GM19043 (cell line): ENCODE measurements at regions not wholly inside any gene's neighbourhood (a gene's known extent, or its start where the extent isn't known, plus 50 kb on each side); places are given as distances from the start of the nearest gene placed in this dataset.

Experiments used
- ATAC-seq: cut with Tn5 transposase; IDR thresholded peaks from one replicate; pipeline ENCODE4 v1.9.1; 2021; ENCODE audit warnings: low read depth; ENCODE audit not compliant: unreplicated experiment

DNA sequence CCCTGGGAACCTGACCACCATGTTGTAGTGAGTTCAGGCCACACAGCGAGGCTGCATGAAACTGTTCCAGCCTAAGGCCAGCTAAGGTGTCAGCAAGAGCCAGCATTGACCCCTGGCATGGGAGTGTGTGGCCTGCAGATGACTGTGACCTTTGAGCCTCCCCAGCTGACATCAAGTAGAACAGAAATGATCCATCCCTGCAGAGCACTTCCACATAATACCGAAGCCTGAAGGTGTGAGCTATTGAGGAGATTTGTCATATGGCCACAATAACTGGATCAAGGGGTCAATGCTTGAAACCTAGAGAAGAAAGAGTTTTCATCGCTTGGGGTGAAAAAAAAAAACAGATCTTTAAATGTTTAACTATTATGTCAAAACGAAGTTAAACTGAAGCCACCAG is 207.3 kb upstream of the SOX11 start:
- no peak for ATAC-seq

DNA sequence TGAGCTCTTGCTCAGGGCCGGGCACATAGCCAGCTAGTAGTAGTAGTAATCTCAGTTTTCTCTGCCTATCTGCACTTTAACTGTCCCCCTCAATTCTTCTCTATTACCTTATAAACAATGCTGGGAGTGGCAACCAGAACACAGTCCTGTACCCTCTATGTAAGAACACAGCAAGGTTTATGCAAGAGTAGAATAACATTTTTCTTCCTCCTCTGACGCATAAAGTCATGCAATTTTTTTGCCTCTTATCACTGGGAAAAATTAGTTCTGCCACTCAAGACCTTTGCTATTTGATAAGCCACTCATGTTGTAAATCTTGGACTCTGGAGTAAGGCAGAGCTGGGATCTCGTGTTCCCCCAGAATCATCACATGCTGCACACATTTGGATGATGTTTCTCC is 200.7 kb upstream of the SOX11 start:
- no peak for ATAC-seq

DNA sequence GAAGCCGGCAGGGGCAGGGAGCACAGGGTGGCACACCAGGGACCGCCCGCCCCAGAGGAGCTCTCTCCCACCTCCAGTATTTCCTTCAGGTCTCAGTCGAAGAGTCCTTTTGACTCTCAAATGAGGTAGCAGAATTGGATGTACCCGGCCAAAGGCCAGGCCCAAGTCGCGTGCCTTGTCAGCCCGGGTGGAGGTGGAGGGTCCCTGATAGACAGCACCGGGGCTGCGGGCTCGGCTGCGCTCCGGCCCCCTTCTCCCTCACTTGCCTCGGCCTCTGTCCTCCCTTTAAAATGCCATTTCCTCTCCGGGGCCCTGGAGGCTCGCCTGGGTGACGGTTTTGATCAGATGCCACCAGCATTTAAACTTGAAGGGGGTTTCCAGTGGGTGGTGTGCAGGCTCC is 198.9 kb upstream of the SOX11 start:
- no peak for ATAC-seq

DNA sequence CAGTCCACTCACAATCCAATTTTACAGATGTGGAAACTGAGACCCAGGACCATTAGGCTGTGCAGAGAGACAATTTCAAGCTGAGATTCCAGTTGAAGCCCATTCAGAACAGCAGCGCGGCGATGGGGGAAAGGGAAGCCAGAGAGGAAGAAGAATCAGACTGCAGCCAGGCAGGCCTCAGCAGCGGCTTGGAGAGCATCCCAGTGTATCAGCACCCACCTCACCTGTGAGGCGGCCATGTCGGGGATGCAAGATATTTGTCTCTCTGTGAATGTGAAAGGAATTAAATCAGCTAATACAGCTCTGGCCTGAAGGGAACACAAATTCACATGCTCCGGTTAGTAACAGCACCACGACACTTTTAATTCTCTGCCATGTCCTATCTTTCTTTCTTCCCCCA is 198.0 kb upstream of the SOX11 start:
- ATAC-seq: no peak

DNA sequence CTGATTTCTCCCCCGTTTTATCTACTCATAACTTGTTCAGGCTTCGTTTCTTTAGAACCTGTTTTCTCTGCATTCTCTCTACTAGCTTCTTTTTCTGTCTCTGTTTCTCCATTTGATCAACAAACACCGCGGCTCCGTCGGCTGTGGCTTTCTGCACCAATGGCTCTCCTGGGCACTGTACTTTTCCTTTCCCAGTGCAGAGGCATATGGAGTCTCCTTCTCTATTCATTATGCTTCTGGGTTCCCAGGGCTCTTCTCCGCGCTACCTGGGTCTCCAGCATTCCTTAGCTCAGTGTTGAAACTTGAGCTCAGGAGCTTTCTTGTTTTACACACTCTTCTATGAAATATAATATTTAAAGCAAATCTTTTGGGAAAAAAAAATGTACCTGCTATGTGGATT is 196.6 kb upstream of the SOX11 start:
- no peak for ATAC-seq

- ATAC-seq: no peak
These were observed 194.3 kb upstream of the SOX11 start for GRCh38 chr2:5497874-5498273.

- no peak for ATAC-seq
These were observed 190.4 kb upstream of the SOX11 start for GRCh38 chr2:5501807-5502206.

DNA sequence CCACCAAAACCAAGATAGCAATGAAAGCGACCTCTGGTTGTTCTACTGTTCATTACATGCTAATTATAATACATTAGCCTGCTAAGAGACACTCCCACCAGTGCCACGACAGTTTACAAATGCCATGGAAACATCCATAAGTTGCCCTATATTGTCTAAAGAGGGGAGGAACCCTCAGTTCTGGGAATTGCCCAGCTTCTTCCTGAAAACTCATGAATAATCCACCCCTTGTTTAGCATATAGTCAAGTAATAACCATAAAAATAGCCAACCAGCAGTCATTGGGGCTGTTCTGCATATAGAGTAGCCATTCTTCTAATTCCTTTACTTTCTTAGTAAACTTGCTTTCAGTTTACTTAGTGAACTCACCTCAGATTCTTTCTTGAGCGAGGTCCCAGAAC is 189.8 kb upstream of the SOX11 start:
- ATAC-seq: no peak

- ATAC-seq: no peak
These were observed 187.4 kb upstream of the SOX11 start for GRCh38 chr2:5504756-5505155.

- no peak for ATAC-seq
These were observed 184.8 kb upstream of the SOX11 start for GRCh38 chr2:5507367-5507766.

DNA sequence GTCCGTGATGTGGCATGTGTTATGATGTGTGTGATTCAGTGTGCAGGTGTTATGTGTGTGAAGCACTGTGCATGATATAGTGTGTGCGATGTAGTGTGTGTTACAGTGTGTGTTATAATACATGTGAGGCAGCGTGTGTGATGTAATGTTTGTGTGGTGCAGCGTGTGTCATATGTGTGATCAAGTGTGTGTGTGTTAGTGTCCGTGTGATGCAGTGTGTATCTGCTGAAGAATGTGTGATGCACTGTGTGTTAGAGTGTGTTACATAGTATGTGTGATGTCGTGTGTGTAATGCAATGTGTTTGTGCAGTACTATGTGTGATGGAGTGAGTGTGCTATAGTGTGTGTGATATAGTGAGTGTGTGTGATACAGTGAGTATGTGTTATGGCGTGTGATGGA is 182.8 kb upstream of the SOX11 start:
- ATAC-seq: no peak

DNA sequence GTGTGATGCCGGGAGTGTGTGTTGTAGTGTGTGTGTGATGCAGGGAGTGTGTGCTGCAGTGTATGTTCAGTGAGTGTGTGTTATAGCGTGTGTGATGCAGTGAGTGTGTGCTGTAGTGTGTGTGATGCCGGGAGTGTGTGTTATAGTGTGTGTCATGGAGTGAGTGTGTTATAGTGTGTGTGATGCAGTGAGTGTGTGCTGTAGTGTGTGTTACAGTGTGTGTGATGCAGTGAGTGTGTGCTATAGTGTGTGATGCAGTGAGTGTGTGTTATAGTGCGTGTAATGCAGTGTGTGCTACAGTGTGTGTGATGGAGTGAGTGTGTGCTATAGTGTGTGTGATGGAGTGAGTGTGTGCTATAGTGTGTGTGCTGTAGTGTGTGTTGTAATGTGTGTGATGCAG is 182.1 kb upstream of the SOX11 start:
- no peak for ATAC-seq

GRCh38 chr2:5515693-5516092 is 176.5 kb upstream of the SOX11 start:
- no peak for ATAC-seq

DNA sequence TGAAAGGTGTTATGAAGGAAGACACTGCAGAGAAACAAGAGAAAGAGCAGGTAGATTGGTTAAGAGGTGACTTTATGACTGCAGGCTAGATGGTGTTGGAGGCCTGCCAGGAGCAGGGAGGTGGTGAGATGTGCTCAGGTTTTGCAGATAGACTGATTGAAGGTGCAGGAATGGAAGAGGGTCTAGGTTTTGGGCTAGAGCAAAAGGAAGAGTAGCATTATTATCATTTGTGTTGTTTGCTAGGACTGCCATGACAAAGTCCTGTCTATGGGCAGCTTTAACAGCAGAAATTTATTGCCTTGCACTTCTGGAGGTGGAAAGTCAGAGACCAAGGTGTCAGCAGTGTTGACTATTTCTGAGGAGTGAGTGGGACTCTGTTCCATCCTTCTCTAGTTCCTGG is 172.9 kb upstream of the SOX11 start:
- ATAC-seq: no peak

DNA sequence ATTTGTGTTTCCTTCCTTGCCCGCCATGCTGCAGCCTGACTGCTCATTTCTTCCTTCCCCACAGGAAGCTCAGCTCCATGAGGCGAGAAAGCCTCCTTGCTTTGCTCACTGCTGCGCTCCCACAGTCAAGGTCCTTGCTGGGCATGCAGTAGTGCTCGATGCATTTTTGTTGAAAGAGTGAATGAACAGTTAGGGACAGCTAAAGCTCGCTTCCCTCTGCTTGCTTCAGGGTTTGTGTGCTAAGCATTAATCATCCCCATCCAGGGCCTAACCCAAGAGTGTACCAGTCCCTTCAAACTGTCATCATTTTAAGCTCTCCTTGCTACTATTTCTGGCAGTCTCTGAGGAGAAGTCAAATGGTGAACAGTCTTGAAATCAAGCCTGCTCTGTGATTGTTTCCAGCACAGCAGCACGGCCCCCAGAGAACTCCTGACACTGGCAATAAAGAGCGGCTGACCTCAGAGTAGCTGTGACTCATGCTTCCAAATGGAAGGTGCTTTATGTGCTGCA is 171.7 kb upstream of the SOX11 start:
- ATAC-seq: no peak

DNA sequence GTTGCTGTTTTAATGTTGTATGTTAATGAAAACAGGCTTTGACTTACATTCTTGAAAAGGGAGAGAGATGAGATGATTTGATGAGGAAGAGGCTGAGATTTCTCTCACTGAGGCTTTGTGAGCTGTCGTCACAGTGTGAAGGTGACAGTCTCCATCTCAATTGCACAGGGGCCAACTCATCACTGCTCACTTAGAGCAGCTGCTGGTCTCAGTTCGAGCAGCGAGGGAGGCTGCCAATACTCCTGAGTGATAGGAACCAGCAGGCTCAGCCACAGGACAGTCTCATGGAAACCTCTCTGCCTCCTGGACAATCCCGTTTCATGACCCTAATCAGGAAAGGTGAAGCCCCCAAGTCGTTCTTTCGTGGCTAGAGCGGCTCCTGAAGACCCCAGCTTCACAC is 170.7 kb upstream of the SOX11 start:
- no peak for ATAC-seq

GRCh38 chr2:5524551-5524950 is 167.6 kb upstream of the SOX11 start:
- no peak for ATAC-seq

- no peak for ATAC-seq
These were observed 163.5 kb upstream of the SOX11 start for GRCh38 chr2:5528706-5529105.

DNA sequence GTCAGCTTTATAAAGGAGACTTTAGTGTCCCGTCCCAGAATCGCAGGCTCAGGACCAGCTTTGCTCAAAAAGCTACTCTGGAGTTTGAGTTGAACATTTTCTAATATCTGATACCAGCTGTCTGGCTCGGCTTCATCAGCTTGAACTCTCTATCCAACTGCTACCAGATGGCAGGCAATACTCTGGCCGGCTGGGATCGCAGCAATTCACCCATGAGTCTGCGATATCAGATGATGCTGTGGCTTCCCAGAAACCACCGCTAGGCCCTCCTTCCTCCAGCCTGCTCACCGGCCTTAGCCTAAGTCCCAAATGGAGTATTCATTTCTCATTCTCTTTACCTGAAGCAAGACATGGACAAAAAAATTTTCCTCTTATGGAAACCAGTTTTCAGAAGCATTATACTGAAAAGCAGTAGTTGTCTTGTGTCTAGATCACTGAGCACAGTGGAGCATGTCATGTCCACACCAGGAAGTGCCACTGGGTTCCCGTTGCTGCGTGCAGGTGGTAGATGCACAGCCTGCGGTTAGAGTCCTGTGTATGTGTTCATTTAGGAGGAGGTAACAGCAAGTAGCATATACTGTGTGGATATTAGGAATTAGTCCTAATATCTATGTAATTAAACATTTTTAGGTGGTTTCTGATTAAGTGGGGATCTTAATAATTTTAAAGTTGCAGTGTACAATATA is 162.0 kb upstream of the SOX11 start:
- ATAC-seq: no peak

- ATAC-seq: no peak
These were observed 156.9 kb upstream of the SOX11 start for GRCh38 chr2:5535301-5535700.

DNA sequence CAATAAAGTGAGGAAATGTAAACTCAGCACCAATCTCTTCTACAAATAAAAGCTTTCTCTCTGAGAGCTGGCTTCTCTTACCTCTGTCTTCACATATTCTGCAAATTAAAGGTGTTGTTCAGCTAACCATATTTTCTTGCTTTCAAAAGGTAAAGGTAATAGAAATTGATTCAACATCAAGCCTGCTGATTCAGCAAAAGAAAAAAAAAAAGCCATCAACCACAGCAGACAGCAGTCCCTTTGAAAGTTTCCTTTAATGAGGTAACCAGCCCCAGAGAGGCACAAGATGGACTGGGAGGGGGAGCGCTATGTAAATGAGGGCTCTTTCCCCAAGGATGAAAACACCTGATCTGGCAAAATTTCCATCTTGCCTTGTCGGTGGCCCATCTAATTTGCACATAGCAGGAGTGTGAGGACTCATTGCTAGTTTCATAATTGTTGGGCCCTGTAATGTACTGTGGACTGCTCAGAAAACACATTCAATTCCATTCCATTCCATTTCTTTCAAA is 154.9 kb upstream of the SOX11 start:
- ATAC-seq: no peak

- no peak for ATAC-seq
These were observed 153.9 kb upstream of the SOX11 start for GRCh38 chr2:5538313-5538712.

GRCh38 chr2:5538772-5539171 is 153.4 kb upstream of the SOX11 start:
- no peak for ATAC-seq
